GM21723 (cell line): ENCODE measurements at regions not wholly inside any gene's neighbourhood (a gene's known extent, or its start where the extent isn't known, plus 50 kb on each side); places are given as distances from the start of the nearest gene placed in this dataset.
A peak's percentile ranks its signal among the peaks of the same experiment; 100 is the strongest.
"Not testable (repeated sequence)": the region's sequence is repeated elsewhere in the genome, so short reads cannot be mapped to it uniquely, and the experiment has no call there.

ENCODE experiments used
- ATAC-seq: cut with Tn5 transposase; IDR thresholded peaks from one replicate; pipeline ENCODE4 v1.9.1; 2021; ENCODE audit warnings: mild to moderate bottlenecking, moderate library complexity; ENCODE audit not compliant: unreplicated experiment

DNA sequence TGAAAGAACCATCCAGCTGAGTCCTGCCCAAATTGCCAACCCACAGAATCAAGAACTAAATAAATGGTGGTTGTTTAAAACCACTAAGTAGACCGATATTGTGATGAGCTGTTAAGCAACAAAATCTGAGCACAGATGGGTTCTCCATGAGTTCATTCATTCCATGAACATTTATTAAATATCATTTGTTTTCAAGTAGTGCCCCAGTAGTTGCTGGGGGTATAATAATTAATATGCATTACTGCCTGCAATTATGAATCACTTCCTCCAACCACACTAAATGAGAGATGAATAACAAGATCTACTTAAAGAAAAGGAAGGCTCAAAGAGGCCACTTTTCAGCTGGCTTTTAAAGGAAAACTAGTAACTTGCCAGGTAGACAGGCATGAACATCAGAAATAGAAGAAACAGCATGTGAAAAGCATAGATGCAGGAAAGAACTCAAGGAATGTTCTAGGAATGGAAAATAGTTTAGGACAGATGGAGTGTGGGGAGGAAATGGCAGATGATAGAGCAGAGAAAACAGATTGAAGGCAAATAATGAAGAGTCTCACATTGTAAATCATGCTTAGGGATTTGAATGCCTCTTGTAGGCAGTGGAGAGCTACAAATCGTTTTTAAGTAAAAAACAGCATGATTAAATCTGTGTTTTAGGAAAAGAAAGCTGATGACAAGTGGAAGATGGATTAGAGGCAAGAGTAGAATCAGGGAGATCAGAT, 641.7 kb upstream of the DIPK2B start:
- ATAC-seq: no peak

DNA sequence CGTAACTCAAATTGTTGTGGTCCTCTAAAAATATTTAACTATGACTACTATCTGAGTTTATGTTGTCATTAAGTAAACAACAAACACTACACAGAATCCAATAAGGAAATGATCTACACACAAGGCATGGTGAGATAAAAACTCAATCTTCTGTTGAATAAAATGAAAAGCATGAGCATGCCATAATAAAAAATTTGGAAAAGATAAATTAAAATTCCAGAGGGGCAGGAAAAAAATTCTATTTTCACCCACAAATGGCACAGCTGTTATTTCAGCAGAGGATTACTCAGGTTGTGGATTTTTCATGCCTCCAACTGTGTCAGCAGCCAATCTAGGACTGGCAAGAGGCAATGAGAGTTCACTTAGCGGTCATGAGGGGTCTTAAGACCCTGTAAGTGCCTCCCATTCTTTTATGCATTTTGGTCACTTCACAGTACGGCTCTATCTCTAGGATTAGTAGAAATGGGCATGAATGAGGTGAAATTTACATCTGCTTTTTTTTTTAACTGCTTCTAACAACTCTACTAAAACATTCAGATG, 639.8 kb upstream of the DIPK2B start:
- no peak for ATAC-seq

DNA sequence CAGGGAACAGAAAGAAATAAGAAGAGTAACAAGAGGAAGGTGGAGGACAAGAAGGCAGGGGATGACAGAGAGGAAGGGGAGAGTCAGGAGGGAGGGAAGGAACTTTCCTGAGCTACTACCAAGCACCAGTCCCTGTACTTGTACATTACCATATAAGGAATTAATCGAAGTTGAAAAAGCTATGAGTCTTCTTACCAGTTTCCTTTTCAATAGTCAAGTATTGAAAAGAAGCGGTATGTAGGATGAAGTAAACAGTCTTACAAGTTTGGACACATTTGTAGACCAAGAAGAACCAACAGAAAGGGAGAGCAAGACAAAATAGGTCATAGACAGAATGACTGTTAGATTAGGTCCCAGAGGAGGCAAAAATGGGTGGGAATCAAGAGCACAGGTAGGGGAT, 629.7 kb upstream of the DIPK2B start:
- no peak for ATAC-seq

DNA sequence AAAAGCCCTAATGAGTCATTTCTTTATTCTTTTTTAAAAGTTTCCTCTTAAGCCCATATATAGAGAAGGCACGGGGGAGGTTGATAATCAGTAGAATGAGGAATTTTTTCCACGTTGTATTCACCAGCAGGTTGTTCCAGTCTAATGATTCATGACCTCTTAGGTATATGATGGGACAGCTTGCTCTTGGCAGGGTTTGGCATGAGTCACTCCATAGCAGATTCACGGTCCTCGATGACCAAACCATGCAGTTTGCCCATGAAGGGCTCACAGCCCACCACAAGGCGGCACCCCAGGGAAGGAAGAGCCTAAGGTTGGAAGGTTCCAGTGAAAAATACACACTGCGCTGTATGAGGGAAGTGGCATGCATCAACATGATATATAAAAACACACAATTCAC, 623.8 kb upstream of the DIPK2B start:
- no peak for ATAC-seq

DNA sequence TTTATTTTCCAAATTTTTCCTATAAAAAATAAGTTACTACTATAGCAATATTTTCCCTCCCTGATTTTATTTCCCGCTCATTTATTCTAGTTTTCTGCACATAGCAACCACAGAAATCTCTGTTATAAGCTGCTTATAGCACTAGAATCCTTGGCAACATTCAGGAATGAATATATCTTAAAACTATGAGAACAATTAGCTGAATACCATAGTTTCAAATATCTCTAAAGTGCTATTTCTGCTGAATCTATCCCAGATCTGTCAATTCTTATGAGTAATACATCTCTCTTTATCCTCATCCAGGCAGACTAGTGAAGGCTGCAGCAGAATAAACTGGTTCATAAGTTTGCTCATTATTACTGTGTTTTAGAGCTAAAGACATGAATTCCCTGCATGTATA, 622.9 kb upstream of the DIPK2B start:
- no peak for ATAC-seq

DNA sequence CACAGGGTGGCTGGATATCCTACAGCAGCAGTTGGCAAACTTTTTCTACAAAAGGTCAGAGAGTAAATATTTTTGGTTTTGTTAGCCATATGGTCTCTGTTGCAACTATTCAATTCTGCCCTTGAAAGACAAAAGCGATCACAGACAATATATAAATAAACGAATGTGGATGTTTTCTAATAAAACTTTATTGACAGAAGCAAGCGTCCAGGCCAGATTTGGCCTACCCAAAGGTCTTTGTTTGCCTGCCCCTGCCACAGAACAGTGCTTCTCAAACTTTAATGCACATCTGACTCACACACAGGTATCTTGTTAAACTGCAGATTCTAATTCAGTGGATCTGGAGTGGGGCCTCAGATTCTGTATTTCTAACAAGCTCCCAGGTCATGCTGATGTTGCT, 621.4 kb upstream of the DIPK2B start:
- no peak for ATAC-seq

GRCh38 chrX:45818913-45819312, 618.2 kb upstream of the DIPK2B start:
- ATAC-seq: no peak

DNA sequence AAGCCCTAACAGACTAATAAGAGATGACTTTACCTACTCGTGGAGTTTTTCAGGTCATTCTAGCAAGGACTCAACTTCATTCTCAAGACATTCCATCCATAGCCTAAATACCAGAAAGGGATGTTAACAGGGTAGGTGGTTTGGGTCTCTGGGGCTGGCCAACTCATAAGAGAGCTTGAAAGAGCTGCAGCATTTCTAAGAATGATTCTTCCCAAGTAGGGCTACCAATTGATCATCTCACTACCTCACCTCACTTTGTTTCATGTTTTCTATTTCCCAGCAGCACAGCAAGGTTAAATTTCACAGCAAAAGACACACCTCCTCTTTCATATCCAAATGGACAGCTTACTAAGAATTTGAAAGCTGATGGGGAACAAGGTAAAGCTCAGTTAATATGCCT, 614.8 kb upstream of the DIPK2B start:
- no peak for ATAC-seq

DNA sequence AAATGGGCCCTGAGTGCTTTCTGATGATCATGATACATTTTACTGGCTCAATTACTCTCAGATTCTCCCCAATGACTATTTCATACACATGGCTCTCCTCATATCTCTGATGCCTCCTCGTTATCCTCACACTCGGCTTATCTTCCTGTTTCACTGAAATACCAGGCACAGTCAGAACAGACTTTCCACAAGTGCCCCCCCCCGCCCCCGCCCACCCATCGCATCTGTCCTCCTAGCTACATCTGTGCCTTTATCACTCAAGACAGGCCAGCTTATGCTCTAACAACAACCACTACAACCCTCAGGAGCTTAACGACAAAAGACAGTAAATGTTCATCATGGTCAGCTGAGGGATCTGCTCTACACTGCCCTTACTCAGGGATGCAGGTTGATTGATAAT, 610.6 kb upstream of the DIPK2B start:
- ATAC-seq: no peak

DNA sequence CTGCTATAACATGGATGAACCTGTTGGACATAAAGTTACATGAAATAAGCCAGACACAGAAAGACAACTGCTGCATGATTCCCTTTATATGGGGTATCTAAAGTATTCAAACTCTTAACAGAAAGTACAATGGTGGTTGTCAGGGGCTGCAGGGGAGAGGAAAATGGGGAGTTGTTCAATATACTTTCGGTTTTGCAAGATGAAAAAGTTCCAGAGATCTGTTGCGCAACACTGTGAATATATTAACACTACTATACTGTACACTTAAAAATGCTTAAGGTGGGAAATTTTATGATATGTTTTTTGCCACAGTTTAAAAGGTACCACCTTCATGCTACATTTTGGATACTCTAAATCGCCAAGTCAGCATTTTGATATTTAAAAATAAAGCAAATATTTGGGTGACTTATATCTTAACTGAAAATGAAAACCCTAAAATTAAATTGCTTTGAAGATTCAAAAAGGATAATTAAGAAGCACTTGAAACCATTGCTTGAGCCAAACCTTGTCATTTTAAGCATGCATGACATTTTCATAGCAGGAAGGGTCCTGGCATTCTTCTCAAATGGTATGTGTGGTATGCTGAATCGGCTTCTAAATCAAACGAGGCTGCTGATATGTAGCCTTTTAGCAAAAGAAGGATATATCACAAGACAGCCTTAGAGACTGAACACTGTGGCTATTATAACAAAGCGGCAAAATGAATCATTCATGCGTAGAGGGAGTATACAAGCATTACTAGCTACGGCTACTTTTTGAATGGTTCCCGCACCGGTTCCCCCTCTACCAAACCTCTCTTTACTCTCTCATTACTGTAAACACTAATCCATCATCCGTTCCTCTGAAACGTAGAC, 607.1 kb upstream of the DIPK2B start:
- no peak for ATAC-seq

DNA sequence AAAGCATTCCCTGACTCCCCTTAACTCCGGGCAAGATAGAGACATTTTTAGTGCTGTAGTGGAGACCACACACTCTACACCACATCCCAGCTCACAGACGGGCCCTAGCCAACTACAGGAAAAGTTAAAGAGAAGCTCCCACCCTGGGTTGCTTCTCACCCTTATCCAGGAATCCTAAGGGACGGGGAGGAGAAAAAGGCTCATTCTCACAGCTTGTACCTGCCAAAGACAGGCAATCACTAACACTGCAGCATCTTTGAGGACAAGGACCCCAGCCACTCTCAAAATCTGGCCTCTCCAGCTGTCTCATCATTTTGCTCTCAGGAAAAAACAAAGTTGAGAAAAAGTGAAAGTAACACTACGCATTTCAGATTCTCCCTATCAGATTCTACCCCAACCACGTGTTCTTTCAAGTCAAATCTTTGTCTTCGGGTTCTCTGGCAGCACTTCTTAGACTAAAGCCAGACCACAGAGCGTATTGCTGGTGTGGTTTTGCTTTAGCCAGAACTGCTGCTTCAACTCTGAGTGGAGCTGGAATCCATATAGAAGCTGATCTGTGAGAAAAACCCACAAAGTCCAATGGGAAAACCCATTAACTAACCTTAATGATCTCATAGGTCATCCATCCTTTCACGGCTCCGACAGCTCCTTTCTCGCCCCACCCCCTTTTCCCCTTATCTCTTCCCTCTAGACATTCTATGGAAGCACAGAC, 605.9 kb upstream of the DIPK2B start:
- peak; percentile 77 for ATAC-seq

DNA sequence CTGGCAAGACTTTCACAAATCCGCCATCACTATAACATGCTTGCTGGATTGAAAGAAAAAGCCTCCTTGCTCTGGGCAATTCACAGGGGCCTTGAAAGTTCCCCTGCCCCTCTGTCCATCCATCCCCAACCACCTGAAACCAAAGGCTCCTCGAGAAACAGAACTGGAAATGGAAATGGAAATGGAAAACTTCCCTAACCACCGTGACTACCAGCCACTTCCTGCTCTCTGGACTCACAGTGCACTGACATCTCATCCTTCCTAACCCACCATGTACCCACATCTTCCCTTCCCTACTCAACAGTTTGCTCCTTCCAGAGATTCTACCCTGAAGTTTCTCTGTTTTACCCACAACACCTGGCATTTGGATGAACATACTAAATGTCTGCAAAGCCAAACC, 603.6 kb upstream of the DIPK2B start:
- ATAC-seq: no peak

DNA sequence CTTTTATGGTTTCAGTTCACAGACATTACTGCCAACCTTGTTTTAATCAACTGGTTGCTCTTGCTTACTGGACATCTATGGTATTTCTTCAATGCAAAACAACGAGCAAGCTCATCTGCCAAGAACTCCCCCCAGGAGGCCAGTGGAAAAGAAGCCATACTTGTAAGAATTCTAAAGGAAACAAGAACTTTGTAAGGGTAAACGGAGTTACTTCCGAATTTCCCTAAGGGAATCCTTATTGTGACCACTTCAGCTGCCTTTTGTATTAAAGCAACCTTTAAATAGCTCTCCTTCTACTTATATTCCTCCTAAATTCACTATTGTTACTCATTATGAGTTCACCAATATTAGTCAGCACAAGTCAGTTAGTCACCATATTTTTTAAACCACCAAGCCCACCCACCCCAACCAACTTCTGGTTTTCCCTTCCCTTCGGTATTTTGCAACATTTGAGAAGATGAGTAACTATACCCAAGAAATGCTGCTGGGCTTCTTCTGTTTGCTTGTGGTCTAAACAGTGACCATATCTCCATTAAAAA, 602.8 kb upstream of the DIPK2B start:
- no peak for ATAC-seq

DNA sequence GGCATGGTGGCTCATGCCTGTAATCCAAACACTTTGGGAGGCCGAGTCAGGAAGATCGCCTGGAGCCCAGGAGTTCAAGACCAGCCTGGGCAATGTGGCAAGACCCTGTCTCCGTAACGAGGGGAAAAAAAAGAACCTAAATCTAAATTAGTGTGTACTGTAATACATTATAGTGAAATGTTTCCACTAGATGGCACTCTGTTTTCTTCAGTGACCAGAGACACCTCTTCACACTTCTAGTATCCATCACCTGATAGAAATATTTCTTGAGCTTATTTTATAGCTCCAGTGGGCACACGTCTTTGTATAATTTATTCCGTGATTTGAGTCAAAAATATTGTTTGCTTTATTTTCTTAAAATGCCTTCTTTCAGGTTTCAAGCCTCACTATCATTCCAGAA, 600.9 kb upstream of the DIPK2B start:
- ATAC-seq: peak; percentile 58

DNA sequence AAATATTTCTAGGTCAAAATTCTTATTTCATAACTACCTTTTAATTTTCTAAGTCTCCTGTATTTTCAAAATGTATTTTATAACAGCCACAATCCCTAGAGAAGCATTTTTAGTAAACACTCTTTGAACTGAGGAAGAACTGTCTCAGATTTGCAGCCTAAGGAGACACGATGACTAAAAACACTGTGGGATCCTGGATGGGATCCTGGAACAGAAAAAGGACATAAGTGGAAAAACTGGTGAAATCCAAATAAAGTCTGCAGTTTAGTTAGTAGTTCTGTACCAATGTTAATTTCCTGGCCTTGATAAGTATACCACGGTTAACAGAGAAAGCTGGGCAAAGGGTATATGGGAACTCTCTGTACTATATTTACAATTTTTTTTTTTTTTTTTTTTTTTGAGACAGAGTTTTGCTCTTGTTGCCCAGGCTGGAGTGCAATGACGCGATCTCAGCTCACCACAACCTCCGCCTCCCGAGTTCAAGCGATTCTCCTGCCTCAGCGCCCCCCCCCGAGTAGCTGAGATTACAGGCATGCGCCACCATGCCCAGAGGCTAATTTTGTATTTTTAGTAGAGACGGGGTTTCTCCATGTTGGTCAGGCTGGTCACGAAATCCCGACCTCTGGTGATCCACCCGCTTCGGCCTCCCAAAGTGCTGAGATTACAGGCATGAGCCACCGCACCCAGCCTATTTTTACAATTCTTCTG, 600.2 kb upstream of the DIPK2B start:
- not testable (repeated sequence) for ATAC-seq

DNA sequence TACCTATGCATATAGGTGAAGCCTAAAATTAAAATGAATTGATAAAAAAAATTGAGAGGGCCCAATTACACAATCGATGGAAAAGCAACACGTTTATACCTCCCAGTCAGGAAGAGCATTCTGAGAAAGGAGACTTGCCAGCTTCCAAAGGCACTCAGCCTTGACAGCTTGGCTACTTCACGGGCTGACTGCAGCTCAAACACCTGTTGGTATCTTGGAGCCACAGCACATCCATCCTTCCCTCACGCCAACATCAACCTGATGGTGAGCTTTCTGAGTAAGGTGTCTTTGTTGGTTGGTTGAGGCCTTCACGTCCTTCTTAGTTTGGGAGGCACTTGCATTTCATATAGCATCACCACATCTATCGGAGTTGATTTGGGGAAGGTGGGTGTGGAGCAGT, 598.9 kb upstream of the DIPK2B start:
- ATAC-seq: no peak

DNA sequence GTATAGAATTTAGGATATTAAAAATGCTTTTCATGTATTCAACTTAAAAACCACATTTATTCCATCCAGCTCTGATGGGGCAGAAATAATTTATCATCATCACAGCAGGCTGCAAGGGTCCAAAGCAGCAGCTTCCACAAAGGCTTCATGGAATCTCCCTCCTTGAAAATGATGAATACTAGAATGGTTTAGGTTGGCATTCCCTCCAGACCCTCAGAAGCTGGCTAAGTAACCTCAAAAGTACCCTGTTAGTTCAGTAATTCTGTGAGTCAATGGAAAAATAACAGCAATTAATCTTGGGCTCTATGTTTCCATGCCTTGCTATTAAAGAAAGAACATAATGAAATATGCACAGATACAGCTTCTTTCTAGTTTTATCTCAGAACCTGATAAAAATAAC, 594.9 kb upstream of the DIPK2B start:
- ATAC-seq: no peak

- ATAC-seq: no peak
These were observed 594.3 kb upstream of the DIPK2B start for GRCh38 chrX:45794995-45795337.

- no peak for ATAC-seq
These were observed 593.8 kb upstream of the DIPK2B start for GRCh38 chrX:45794323-45794994.

DNA sequence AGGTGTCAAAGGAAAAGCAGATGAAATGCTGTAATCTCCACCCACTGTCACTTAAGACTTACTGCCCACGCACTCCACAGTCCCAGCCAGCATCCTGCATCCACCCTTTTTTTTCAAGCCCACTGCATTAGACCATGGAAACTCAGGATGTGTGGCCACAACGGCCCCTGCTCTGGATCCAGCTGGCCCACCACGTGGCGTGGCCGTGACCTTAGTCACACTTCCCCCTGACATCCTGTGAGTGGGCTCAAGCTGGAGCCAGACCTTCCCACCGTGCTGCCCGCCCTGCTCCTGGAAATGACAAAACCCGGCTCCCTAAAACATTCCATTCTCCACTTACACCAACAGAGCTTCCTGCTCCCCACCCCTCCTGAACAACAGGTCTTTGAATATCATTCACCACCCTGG, 588.3 kb upstream of the DIPK2B start:
- ATAC-seq: no peak
